SK-N-SH treated with all-trans-retinoic acid at 6 μM for 48 hours (cell line): ENCODE measurements at regions not wholly inside any gene's neighbourhood (a gene's known extent, or its start where the extent isn't known, plus 50 kb on each side); places are given as distances from the start of the nearest gene placed in this dataset.

Experiments used
- ATAC-seq: fragments of 200-7000 bp; cut with Tn5 transposase; 3 replicates; pipeline ENCODE4 v1.9.1; 2020; ENCODE audit warnings: mild to moderate bottlenecking, moderate library complexity
- ARNTL ChIP-seq: fragments of 450-650 bp; formaldehyde crosslinking; IDR thresholded peaks from 2 replicates; pipeline ENCODE4 v1.5.0; 2020; ENCODE audit warnings: low read depth, mild to moderate bottlenecking, moderate library complexity, borderline replicate concordance
- BACH2 ChIP-seq: fragments of 250-450 bp; sonication (Bioruptor Pico); IDR thresholded peaks from 2 replicates; pipeline ENCODE4 v1.9.0; 2021; ENCODE audit warnings: mild to moderate bottlenecking, borderline replicate concordance
- CSDC2 ChIP-seq: fragments of 250-450 bp; sonication (Bioruptor Pico); IDR thresholded peaks from 2 replicates; pipeline ENCODE4 v1.5.0; 2020; ENCODE audit warnings: mild to moderate bottlenecking, moderate library complexity
- CSRNP3 ChIP-seq: fragments of 250-450 bp; sonication (Bioruptor Pico); IDR thresholded peaks from 2 replicates; pipeline ENCODE4 v1.5.1; 2021; ENCODE audit warnings: mild to moderate bottlenecking, moderate library complexity
- ESRRG ChIP-seq: fragments of 250-450 bp; sonication (Bioruptor Pico); IDR thresholded peaks from 2 replicates; pipeline ENCODE4 v1.6.1; 2021; ENCODE audit warnings: mild to moderate bottlenecking
- GLIS3 ChIP-seq: fragments of 250-450 bp; sonication (Bioruptor Pico); IDR thresholded peaks from 2 replicates; pipeline ENCODE4 v1.5.0; 2020; ENCODE audit warnings: mild to moderate bottlenecking, moderate library complexity
- ISL1 ChIP-seq: fragments of 250-450 bp; sonication (Bioruptor Pico); IDR thresholded peaks from 2 replicates; pipeline ENCODE4 v2.1.2; 2022; ENCODE audit warnings: mild to moderate bottlenecking, moderate library complexity
- OSR1 ChIP-seq: fragments of 250-450 bp; sonication (Bioruptor Pico); IDR thresholded peaks from 2 replicates; pipeline ENCODE4 v1.8.0; 2022; ENCODE audit warnings: moderate library complexity, mild to moderate bottlenecking, inconsistent platforms
- POU6F1 ChIP-seq: fragments of 250-450 bp; sonication (Bioruptor Pico); IDR thresholded peaks from 2 replicates; pipeline ENCODE4 v1.8.0; 2021; ENCODE audit warnings: low read depth, mild to moderate bottlenecking, moderate library complexity, borderline replicate concordance
- PPARA ChIP-seq: fragments of 250-450 bp; sonication (Bioruptor Pico); IDR thresholded peaks from 2 replicates; pipeline ENCODE4 v1.5.0; 2020; ENCODE audit warnings: mild to moderate bottlenecking, borderline replicate concordance
- RARB ChIP-seq: fragments of 250-450 bp; sonication (Bioruptor Pico); IDR thresholded peaks from 2 replicates; pipeline ENCODE4 v1.8.0; 2021; ENCODE audit warnings: mild to moderate bottlenecking, moderate library complexity
- SNAI2 ChIP-seq: fragments of 250-450 bp; sonication (Bioruptor Pico); IDR thresholded peaks from 2 replicates; pipeline ENCODE4 v1.5.0; 2020; ENCODE audit warnings: mild to moderate bottlenecking, moderate library complexity
- TCF4 ChIP-seq: fragments of 250-450 bp; sonication (Bioruptor Pico); IDR thresholded peaks from 2 replicates; pipeline ENCODE4 v1.8.0; 2021; ENCODE audit warnings: mild to moderate bottlenecking, moderate library complexity, borderline replicate concordance
- TOX ChIP-seq: fragments of 250-450 bp; sonication (Bioruptor Pico); IDR thresholded peaks from 2 replicates; pipeline ENCODE4 v1.8.0; 2021; ENCODE audit warnings: mild to moderate bottlenecking, moderate library complexity, borderline replicate concordance
- TSHZ2 ChIP-seq: fragments of 250-450 bp; sonication (Bioruptor Pico); IDR thresholded peaks from 2 replicates; pipeline ENCODE4 v1.5.0; 2020; ENCODE audit warnings: mild to moderate bottlenecking, moderate library complexity
- ZC3H10 ChIP-seq: fragments of 250-450 bp; sonication (Bioruptor Pico); IDR thresholded peaks from 2 replicates; pipeline ENCODE4 v1.5.1; 2021; ENCODE audit warnings: mild to moderate bottlenecking, moderate library complexity
- ZFP3 ChIP-seq: fragments of 250-450 bp; sonication (Bioruptor Pico); IDR thresholded peaks from 2 replicates; pipeline ENCODE4 v1.5.0; 2020; ENCODE audit warnings: mild to moderate bottlenecking, moderate library complexity
- ZFP30 ChIP-seq: fragments of 450-650 bp; formaldehyde crosslinking; IDR thresholded peaks from 2 replicates; pipeline ENCODE4 v1.5.0; 2022; ENCODE audit warnings: mild to moderate bottlenecking, moderate library complexity
- ZNF565 ChIP-seq: fragments of 450-650 bp; formaldehyde crosslinking; conservative IDR thresholded peaks from 2 replicates; pipeline ENCODE4 v1.5.0; 2020; ENCODE audit warnings: low read depth, mild to moderate bottlenecking, moderate library complexity
- ZNF8 ChIP-seq: fragments of 450-650 bp; formaldehyde crosslinking; IDR thresholded peaks from 2 replicates; pipeline ENCODE4 v1.5.0; 2020; ENCODE audit warnings: mild to moderate bottlenecking, moderate library complexity
- TF ChIP-seq, protein P1 (sequence below): fragments of 250-450 bp; sonication (Bioruptor Pico); IDR thresholded peaks from 2 replicates; pipeline ENCODE4 v1.8.0; 2020; ENCODE audit warnings: mild to moderate bottlenecking, moderate library complexity, borderline replicate concordance
- TF ChIP-seq, protein P2 (sequence below): fragments of 250-450 bp; sonication (Bioruptor Pico); IDR thresholded peaks from 2 replicates; pipeline ENCODE4 v1.5.1; 2020; ENCODE audit warnings: low read depth, mild to moderate bottlenecking, moderate library complexity

- TF ChIP-seq ZNF565 (CRISPR knock-in tag) (no peak), ISL1 (CRISPR knock-in tag) (no peak), TCF4 (CRISPR knock-in tag) (no peak), CSDC2 (no peak), OSR1 (no peak), BACH2 (CRISPR knock-in tag) (no peak), ESRRG (no peak), RARB (CRISPR knock-in tag) (no peak), POU6F1 (no peak), SNAI2 (CRISPR knock-in tag) (no peak), GLIS3 (no peak)
- TF ChIP-seq, protein P1, sequence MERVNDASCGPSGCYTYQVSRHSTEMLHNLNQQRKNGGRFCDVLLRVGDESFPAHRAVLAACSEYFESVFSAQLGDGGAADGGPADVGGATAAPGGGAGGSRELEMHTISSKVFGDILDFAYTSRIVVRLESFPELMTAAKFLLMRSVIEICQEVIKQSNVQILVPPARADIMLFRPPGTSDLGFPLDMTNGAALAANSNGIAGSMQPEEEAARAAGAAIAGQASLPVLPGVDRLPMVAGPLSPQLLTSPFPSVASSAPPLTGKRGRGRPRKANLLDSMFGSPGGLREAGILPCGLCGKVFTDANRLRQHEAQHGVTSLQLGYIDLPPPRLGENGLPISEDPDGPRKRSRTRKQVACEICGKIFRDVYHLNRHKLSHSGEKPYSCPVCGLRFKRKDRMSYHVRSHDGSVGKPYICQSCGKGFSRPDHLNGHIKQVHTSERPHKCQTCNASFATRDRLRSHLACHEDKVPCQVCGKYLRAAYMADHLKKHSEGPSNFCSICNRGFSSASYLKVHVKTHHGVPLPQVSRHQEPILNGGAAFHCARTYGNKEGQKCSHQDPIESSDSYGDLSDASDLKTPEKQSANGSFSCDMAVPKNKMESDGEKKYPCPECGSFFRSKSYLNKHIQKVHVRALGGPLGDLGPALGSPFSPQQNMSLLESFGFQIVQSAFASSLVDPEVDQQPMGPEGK (CRISPR knock-in tag) = no peak
- ATAC-seq = no peak
Measured at GRCh38 chr2:220191737-220192136, 564.3 kb downstream of the SLC4A3 start.

- no peak for TF ChIP-seq ARNTL (CRISPR knock-in tag)
- TF ChIP-seq, protein P2, sequence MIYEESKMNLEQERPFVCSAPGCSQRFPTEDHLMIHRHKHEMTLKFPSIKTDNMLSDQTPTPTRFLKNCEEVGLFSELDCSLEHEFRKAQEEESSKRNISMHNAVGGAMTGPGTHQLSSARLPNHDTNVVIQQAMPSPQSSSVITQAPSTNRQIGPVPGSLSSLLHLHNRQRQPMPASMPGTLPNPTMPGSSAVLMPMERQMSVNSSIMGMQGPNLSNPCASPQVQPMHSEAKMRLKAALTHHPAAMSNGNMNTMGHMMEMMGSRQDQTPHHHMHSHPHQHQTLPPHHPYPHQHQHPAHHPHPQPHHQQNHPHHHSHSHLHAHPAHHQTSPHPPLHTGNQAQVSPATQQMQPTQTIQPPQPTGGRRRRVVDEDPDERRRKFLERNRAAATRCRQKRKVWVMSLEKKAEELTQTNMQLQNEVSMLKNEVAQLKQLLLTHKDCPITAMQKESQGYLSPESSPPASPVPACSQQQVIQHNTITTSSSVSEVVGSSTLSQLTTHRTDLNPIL (CRISPR knock-in tag) = no peak
- no peak for TF ChIP-seq ZFP30
- TF ChIP-seq ZC3H10 (CRISPR knock-in tag) = no peak
- no peak for TF ChIP-seq TSHZ2 (CRISPR knock-in tag)
- TF ChIP-seq ISL1 (CRISPR knock-in tag) = no peak
- TF ChIP-seq TOX (CRISPR knock-in tag) = no peak
- TF ChIP-seq GLIS3 = no peak
- TF ChIP-seq, protein P1 (CRISPR knock-in tag) = no peak
- no peak for TF ChIP-seq POU6F1
- TF ChIP-seq SNAI2 (CRISPR knock-in tag) = no peak
- no peak for TF ChIP-seq CSDC2
- no peak for TF ChIP-seq PPARA (CRISPR knock-in tag)
- no peak for TF ChIP-seq CSRNP3 (CRISPR knock-in tag)
- no peak for TF ChIP-seq ESRRG
- no peak for TF ChIP-seq TCF4 (CRISPR knock-in tag)
- no peak for TF ChIP-seq ZFP3 (CRISPR knock-in tag)
- TF ChIP-seq ZNF8 (CRISPR knock-in tag) = no peak
- TF ChIP-seq, all 23 proteins: peak for 0
- peak; percentile 57 for ATAC-seq
Measured at GRCh38 chr2:220192994-220193753, 565.7 kb downstream of the SLC4A3 start.
